ENCODE measurements at regions not wholly inside any gene's neighbourhood (a gene's known extent, or its start where the extent isn't known, plus 50 kb on each side); places are given as distances from the start of the nearest gene placed in this dataset.

DNA sequence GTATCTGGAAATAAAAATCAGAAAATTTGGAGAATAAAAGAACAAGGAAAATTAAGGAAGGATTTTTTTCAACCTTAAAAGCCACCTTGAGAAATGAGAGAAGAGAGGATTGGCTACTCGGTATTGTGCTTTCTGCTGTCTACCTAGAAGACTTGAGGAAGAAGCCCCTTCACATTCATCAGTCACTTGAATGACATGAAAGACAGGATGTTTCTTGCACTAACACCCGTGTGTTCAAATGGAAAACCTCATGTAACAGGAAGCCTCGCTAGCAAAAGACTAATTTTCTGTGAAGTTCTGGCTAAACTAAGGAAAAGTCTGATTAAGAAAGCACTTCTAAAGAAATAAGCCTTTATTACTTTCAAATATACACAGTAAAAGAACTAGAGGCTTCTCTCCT is 69.9 kb downstream of the OLIG3 start:
- Histone ChIP-seq H3K27me3 (ENCODE audit: control insufficient read depth, insufficient read depth, low read length) (no peaks in the 10 kb centered on the region), H3K4me3 (ENCODE audit: low read depth, low read length) (no peak overlapping the region), H3K36me3 (ENCODE audit: control insufficient read depth, insufficient read depth, low read length) (no peaks in the 10 kb centered on the region)
- ChIA-PET CTCF (interaction anchor here (0.5 kb wide), 1 partner anchor 22 kb away, joined by 3 read pairs; no protein-coding TSS in a partner anchor), POLR2A (no interaction called here)
- TF ChIP-seq, protein P1, sequence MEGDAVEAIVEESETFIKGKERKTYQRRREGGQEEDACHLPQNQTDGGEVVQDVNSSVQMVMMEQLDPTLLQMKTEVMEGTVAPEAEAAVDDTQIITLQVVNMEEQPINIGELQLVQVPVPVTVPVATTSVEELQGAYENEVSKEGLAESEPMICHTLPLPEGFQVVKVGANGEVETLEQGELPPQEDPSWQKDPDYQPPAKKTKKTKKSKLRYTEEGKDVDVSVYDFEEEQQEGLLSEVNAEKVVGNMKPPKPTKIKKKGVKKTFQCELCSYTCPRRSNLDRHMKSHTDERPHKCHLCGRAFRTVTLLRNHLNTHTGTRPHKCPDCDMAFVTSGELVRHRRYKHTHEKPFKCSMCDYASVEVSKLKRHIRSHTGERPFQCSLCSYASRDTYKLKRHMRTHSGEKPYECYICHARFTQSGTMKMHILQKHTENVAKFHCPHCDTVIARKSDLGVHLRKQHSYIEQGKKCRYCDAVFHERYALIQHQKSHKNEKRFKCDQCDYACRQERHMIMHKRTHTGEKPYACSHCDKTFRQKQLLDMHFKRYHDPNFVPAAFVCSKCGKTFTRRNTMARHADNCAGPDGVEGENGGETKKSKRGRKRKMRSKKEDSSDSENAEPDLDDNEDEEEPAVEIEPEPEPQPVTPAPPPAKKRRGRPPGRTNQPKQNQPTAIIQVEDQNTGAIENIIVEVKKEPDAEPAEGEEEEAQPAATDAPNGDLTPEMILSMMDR (IDR thresholded peaks at IDR 0.05; ENCODE audit: insufficient read depth, low read depth, low read length) = no peak
- DNase-seq (ENCODE audit: low read depth) = no peak

DNA sequence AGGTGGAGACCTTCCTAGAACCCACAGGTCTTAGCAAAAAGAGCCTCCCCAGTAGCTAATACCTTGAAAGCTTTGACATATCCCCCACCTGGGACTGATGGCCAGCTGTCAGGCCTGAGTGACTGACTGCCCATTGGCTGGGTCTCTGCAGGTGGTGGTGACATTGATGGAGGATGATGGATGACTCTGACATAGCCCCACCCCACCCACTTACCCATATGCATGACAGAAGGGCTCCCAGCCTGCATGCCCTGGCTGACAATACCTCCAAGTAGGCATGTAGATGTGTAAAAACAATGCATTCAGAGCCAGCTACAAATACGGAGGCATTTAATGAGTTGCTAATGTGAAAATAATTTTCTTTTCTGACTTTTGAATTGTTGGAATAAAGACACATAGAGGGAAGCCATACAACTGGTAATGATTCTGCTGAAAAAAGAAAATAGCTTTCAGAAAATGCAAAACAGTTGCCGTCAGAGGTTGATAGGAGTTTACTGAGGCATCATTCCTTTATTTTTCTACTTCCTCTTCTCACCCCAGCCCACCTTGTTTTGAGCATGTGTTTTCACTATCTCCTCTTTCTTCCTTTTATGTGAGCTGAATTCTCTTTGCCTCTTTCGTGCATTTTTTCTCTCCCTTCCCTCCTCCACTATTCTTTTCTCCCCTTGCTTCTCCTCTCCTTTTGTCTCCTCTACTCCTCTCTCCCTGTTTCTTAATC is 70.6 kb downstream of the OLIG3 start:
- POLR2A ChIA-PET = no interaction called here
- H3K27me3 ChIP-seq (ENCODE audit: control insufficient read depth, insufficient read depth, low read length) = no peaks in the 10 kb centered on the region
- CTCF ChIA-PET = interaction anchor here (0.5 kb wide), 1 partner anchor 21 kb away, joined by 3 read pairs; no protein-coding TSS in a partner anchor
- TF ChIP-seq, protein P1 (IDR thresholded peaks at IDR 0.05; ENCODE audit: insufficient read depth, low read depth, low read length) = no peak
- H3K36me3 ChIP-seq (ENCODE audit: control insufficient read depth, insufficient read depth, low read length) = no peaks in the 10 kb centered on the region
- no peak for DNase-seq (ENCODE audit: low read depth)
- H3K4me3 ChIP-seq (ENCODE audit: low read depth, low read length) = no peak overlapping the region

DNA sequence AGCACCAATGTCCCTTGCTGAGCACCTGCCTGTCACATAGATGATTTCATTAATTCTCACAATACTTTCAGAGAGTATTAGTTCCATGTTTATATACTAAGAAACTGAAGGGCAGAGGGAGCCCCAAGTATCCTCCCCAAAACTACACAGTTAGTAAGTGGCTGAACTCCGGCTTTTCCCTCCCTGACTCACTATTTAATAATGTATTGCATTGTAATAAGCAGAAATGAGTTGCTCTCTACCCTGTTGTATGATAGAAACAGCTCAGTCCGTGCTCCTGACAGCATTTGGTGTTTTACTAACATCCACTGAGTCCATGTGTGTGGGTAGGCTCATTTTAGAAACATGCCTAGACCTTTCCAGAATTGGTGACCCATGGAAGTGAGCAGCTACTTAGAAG is 76.8 kb downstream of the OLIG3 start:
- POLR2A ChIA-PET = no interaction called here
- Histone ChIP-seq H3K36me3 (ENCODE audit: control insufficient read depth, insufficient read depth, low read length) (no peaks in the 10 kb centered on the region), H3K4me3 (ENCODE audit: low read depth, low read length) (no peak overlapping the region), H3K27me3 (ENCODE audit: control insufficient read depth, insufficient read depth, low read length) (peaks cover 2% of the 10 kb centered on the region; the same call in 1 of the 2 replicates)
- no peak for DNase-seq (ENCODE audit: low read depth)
- TF ChIP-seq, protein P1 (IDR thresholded peaks at IDR 0.05; ENCODE audit: insufficient read depth, low read depth, low read length) = no peak
- CTCF ChIA-PET = interaction anchor here (0.6 to 1.8 kb wide), 5 partner anchors 10 to 323 kb away, joined by 3 to 4 read pairs (median 3); no protein-coding TSS in a partner anchor

DNA sequence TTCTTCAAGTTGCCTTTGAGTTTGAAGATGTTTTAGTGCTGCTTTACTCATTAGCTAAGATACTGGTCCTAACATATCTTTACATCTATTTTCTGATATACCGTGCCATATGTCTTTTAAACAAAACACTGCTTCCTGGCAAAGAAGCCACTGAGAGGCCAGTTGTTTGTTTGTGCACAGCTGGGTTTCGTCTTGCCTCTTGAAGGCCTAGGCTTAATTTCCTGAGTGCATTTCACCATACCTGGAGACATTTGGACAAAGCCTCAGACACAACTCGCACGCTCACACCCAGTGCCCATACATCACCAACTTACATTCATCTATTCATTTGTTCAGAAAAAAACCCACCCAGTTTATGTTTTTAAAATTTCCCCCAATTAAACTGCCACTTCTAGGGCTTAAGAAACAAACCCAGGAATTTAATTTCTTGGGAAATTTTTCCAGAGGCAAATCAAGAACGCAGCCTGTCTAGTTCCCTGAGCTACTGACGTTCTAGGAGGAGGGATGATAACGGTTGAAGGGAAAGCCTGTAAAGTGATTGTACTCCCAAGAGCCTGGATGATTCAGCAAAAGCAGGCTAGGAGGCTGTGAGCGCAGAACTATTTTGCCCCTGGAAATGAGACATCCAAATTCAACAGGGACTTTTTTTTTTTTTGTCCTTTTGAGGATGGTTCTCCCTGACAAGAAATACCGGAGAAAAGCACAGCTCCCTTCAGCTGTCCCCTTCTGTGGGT is 77.7 kb downstream of the OLIG3 start:
- ChIA-PET CTCF (interaction anchor here (0.6 to 1.8 kb wide), 6 partner anchors 10 to 323 kb away, joined by 3 to 8 read pairs (median 3); no protein-coding TSS in a partner anchor), POLR2A (no interaction called here)
- TF ChIP-seq, protein P1 (IDR thresholded peaks at IDR 0.05; ENCODE audit: insufficient read depth, low read depth, low read length) = no peak
- H3K4me3 ChIP-seq (ENCODE audit: low read depth, low read length) = no peak overlapping the region
- no peak for DNase-seq (ENCODE audit: low read depth)
- no peaks in the 10 kb centered on the region for H3K36me3 ChIP-seq (ENCODE audit: control insufficient read depth, insufficient read depth, low read length)
- peaks cover 2% of the 10 kb centered on the region; the same call in 1 of the 2 replicates for H3K27me3 ChIP-seq (ENCODE audit: control insufficient read depth, insufficient read depth, low read length)

DNA sequence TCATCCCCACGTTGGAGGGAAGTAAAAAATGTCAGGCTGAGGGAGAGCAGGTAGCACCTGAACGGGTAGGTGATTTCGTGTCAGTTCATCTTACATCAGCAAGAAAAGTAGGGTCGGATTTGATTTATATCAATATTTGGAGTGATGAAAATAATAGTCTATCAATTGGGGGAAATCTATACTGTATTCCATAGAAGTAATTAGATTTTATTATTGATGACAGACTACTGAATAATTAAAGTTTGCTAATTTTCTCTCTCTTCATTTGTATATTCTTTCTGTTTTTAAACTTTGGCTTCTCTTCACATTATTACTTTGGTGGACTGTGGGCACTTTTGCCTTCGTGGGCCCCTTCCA is 78.4 kb downstream of the OLIG3 start:
- H3K4me3 ChIP-seq (ENCODE audit: low read depth, low read length) = no peak overlapping the region
- peaks cover 2% of the 10 kb centered on the region; the same call in 1 of the 2 replicates for H3K27me3 ChIP-seq (ENCODE audit: control insufficient read depth, insufficient read depth, low read length)
- no peaks in the 10 kb centered on the region for H3K36me3 ChIP-seq (ENCODE audit: control insufficient read depth, insufficient read depth, low read length)
- TF ChIP-seq, protein P1 (IDR thresholded peaks at IDR 0.05; ENCODE audit: insufficient read depth, low read depth, low read length) = no peak
- CTCF ChIA-PET = interaction anchor here (0.8 to 1.8 kb wide), 8 partner anchors 10 to 326 kb away, joined by 3 to 8 read pairs (median 4); no protein-coding TSS in a partner anchor
- no peak for DNase-seq (ENCODE audit: low read depth)
- POLR2A ChIA-PET = no interaction called here

All from BJ (cell line).